Lower leg skin (tissue), 4 donors: ENCODE measurements at regions not wholly inside any gene's neighbourhood (a gene's known extent, or its start where the extent isn't known, plus 50 kb on each side); places are given as distances from the start of the nearest gene placed in this dataset.

Source experiments
- DNase-seq, 2 donors: peaks; one replicate each; pipeline ENCODE4 v3.0.0-alpha.2; 2019; ENCODE audit warnings: low spot score in 2 of 2
- H3K4me3 ChIP-seq: fragments of 200-600 bp; sonication (generic); 2 replicates; pipeline ENCODE4 v1.5.1; 2017; ENCODE audit warnings: mild to moderate bottlenecking, low read depth; ENCODE audit not compliant: poor library complexity, severe bottlenecking
- CTCF ChIP-seq, 3 donors: fragments of 450-650 bp; IDR thresholded peaks; one replicate each; pipeline ENCODE4 v1.5.1; 2016; ENCODE audit warnings: antibody characterized with exemption in 3 of 3, mild to moderate bottlenecking in 3 of 3, moderate library complexity in 2 of 3
- POLR2A ChIP-seq, 2 donors: fragments of 450-650 bp; IDR thresholded peaks; one replicate each; pipeline ENCODE4 v1.6.1; 2016 to 2017; ENCODE audit warnings: antibody characterized with exemption in 2 of 2, mild to moderate bottlenecking in 1 of 2, moderate library complexity in 1 of 2
- WGBS, 2 donors: methylation state at CpG; one replicate each; pipeline ENCODE4 v1.1.5; 2018; 5-methylcytosine and 5-hydroxymethylcytosine counted together
- intact Hi-C: fragments of 100-400 bp; cut with DNase I; formaldehyde crosslinking; loops from one replicate; pipeline ENCODE4 v1.15.0; 2023; ENCODE audit warnings: low total_unique reads

GRCh38 chr3:84260596-84260995, 698.2 kb upstream of the CADM2 start:
- intact Hi-C loops = no loop called here
- no peak for DNase-seq
- no peak overlapping the region for H3K4me3 ChIP-seq
- TF ChIP-seq CTCF (IDR thresholded peaks at IDR 0.05) = no peak
- 47 to 52% methylated on average over 3 of the region's 3 CpGs for WGBS, 2 donors

GRCh38 chr3:84265768-84266167, 693.0 kb upstream of the CADM2 start:
- DNase-seq = no peak
- 66 to 79% methylated on average over 4 of the region's 4 CpGs for WGBS, 2 donors
- no peak for TF ChIP-seq POLR2A (IDR thresholded peaks at IDR 0.05)
- no peak for TF ChIP-seq CTCF (IDR thresholded peaks at IDR 0.05)
- intact Hi-C loops = no loop called here
- no peak overlapping the region for H3K4me3 ChIP-seq

- intact Hi-C loops = no loop called here
- WGBS, 2 donors = 58 to 76% methylated on average over 2 of the region's 2 CpGs
- DNase-seq = no peak
- TF ChIP-seq CTCF (IDR thresholded peaks at IDR 0.05) = no peak
- TF ChIP-seq POLR2A (IDR thresholded peaks at IDR 0.05) = no peak
- no peak overlapping the region for H3K4me3 ChIP-seq
Measured at GRCh38 chr3:84275532-84275931, 683.3 kb upstream of the CADM2 start.

GRCh38 chr3:84277562-84278224, 681.1 kb upstream of the CADM2 start:
- intact Hi-C loops = no loop called here
- TF ChIP-seq CTCF (IDR thresholded peaks at IDR 0.05) (no peak), POLR2A (IDR thresholded peaks at IDR 0.05) (no peak)

GRCh38 chr3:84292128-84292527, 666.7 kb upstream of the CADM2 start:
- H3K4me3 ChIP-seq = no peak overlapping the region
- DNase-seq = no peak
- no peak for TF ChIP-seq CTCF (IDR thresholded peaks at IDR 0.05)
- TF ChIP-seq POLR2A (IDR thresholded peaks at IDR 0.05) = no peak
- 40 to 52% methylated on average over 1 of the region's 1 CpG for WGBS, 2 donors
- intact Hi-C loops = no loop called here

More at GRCh38 chr3:84277562-84278224, 681.1 kb upstream of the CADM2 start:
- DNase-seq = no peak
- H3K4me3 ChIP-seq = no peak overlapping the region

GRCh38 chr3:84299329-84299728, 659.5 kb upstream of the CADM2 start:
- DNase-seq = no peak
- H3K4me3 ChIP-seq = no peak overlapping the region
- intact Hi-C loops = no loop called here
- WGBS, 2 donors = 61 to 62% methylated on average over 6 of the region's 6 CpGs
- TF ChIP-seq POLR2A (IDR thresholded peaks at IDR 0.05) (no peak), CTCF (IDR thresholded peaks at IDR 0.05) (no peak)
